ENCODE measurements at regions not wholly inside any gene's neighbourhood (a gene's known extent, or its start where the extent isn't known, plus 50 kb on each side); places are given as distances from the start of the nearest gene placed in this dataset.

DNA sequence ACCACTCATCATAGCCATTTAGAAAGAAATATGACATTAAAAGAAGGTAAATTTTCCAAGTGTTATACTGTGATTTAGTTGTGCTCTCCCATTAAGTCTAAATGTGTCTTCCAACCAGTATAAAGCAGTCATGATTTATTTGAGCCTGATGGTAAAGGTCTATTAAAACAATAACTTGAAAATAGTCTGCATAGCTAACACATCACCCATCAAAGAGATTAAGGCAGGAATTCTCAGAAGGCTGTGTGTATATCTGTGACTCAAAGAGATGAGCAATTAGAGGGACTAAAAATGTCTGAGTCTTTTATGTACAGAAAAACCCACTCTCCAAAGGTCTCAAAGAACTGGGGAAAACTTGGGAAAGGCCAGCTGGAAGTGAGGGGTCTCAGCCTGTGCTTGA, 70.3 kb upstream of the IQCM start:
- no peak for TF ChIP-seq RNF2 (IDR thresholded peaks at IDR 0.05)
- TF ChIP-seq HDAC2 (IDR thresholded peaks at IDR 0.05) = no peak
- TF ChIP-seq DIDO1 (tag; IDR thresholded peaks at IDR 0.05; ENCODE audit: low read depth) = no peak
- no peak for TF ChIP-seq GABPA (tag; conservative IDR thresholded peaks at IDR 0.05; ENCODE audit: low read depth)
- no peak for TF ChIP-seq SMARCC2 (IDR thresholded peaks at IDR 0.05; ENCODE audit: low read depth)
- TF ChIP-seq TSC22D4 (tag; IDR thresholded peaks at IDR 0.05) = no peak
- TF ChIP-seq CXXC5 (CRISPR knock-in tag; IDR thresholded peaks at IDR 0.05) = no peak
- no peak for TF ChIP-seq SMARCE1 (IDR thresholded peaks at IDR 0.05)
- no peak for TF ChIP-seq MYNN (IDR thresholded peaks at IDR 0.05)
- no peak for TF ChIP-seq MYNN (CRISPR knock-in tag; IDR thresholded peaks at IDR 0.05)
- TF ChIP-seq CTCF (IDR thresholded peaks at IDR 0.05 in 2 of 3, conservative IDR thresholded peaks at IDR 0.05 in 1 of 3; ENCODE audit: insufficient read depth in 2 of 3, low read depth in 1 of 3, low read length in 3 of 3) = no peak
- TF ChIP-seq EGR1 (conservative IDR thresholded peaks at IDR 0.05) = no peak

All from K562 (cell line).